ENCODE measurements at regions not wholly inside any gene's neighbourhood (a gene's known extent, or its start where the extent isn't known, plus 50 kb on each side); places are given as distances from the start of the nearest gene placed in this dataset.

GRCh38 chr5:4309026-4309425 lies 713.4 kb downstream of the IRX1 start:
- H3K27me3 ChIP-seq (ENCODE audit: insufficient read depth, poor library complexity, severe bottlenecking): no peaks in the 10 kb centered on the region
- DNase-seq (ENCODE audit: low read depth in 1 of 2, low spot score in 1 of 2): no peak
- no peak overlapping the region for H3K4me3 ChIP-seq (replicated peaks; ENCODE audit: insufficient read depth, low read length)
- H3K27ac ChIP-seq (replicated peaks): no peak overlapping the region
- TF ChIP-seq REST (IDR thresholded peaks at IDR 0.05; ENCODE audit: insufficient replicate concordance, low read depth) (no peak), SPI1 (IDR thresholded peaks at IDR 0.05; ENCODE audit: borderline replicate concordance, low read depth) (no peak), GABPA (IDR thresholded peaks at IDR 0.05; ENCODE audit: low read depth) (no peak), POLR2AphosphoS5 (IDR thresholded peaks at IDR 0.05; ENCODE audit: low read depth) (no peak)
- TF ChIP-seq, protein P1, sequence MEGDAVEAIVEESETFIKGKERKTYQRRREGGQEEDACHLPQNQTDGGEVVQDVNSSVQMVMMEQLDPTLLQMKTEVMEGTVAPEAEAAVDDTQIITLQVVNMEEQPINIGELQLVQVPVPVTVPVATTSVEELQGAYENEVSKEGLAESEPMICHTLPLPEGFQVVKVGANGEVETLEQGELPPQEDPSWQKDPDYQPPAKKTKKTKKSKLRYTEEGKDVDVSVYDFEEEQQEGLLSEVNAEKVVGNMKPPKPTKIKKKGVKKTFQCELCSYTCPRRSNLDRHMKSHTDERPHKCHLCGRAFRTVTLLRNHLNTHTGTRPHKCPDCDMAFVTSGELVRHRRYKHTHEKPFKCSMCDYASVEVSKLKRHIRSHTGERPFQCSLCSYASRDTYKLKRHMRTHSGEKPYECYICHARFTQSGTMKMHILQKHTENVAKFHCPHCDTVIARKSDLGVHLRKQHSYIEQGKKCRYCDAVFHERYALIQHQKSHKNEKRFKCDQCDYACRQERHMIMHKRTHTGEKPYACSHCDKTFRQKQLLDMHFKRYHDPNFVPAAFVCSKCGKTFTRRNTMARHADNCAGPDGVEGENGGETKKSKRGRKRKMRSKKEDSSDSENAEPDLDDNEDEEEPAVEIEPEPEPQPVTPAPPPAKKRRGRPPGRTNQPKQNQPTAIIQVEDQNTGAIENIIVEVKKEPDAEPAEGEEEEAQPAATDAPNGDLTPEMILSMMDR (IDR thresholded peaks at IDR 0.05; ENCODE audit: insufficient read depth, low read length): no peak

- no peak overlapping the region for H3K27ac ChIP-seq (replicated peaks)
Observed at GRCh38 chr5:4313138-4313537, 717.5 kb downstream of the IRX1 start.

GRCh38 chr5:4319478-4320128 lies 724.0 kb downstream of the IRX1 start:
- no peak for TF ChIP-seq POLR2AphosphoS5 (IDR thresholded peaks at IDR 0.05; ENCODE audit: low read depth)
- TF ChIP-seq REST (IDR thresholded peaks at IDR 0.05; ENCODE audit: insufficient replicate concordance, low read depth): no peak
- TF ChIP-seq, protein P1 (IDR thresholded peaks at IDR 0.05; ENCODE audit: insufficient read depth, low read length): no peak
- no peak for TF ChIP-seq SPI1 (IDR thresholded peaks at IDR 0.05; ENCODE audit: borderline replicate concordance, low read depth)
- TF ChIP-seq GABPA (IDR thresholded peaks at IDR 0.05; ENCODE audit: low read depth): no peak
- H3K27me3 ChIP-seq (ENCODE audit: insufficient read depth, poor library complexity, severe bottlenecking): no peaks in the 10 kb centered on the region

More at GRCh38 chr5:4313138-4313537, 717.5 kb downstream of the IRX1 start:
- TF ChIP-seq, protein P1 (IDR thresholded peaks at IDR 0.05; ENCODE audit: insufficient read depth, low read length): no peak
- TF ChIP-seq REST (IDR thresholded peaks at IDR 0.05; ENCODE audit: insufficient replicate concordance, low read depth) (no peak), POLR2AphosphoS5 (IDR thresholded peaks at IDR 0.05; ENCODE audit: low read depth) (no peak), GABPA (IDR thresholded peaks at IDR 0.05; ENCODE audit: low read depth) (no peak), SPI1 (IDR thresholded peaks at IDR 0.05; ENCODE audit: borderline replicate concordance, low read depth) (no peak)
- Histone ChIP-seq H3K27me3 (ENCODE audit: insufficient read depth, poor library complexity, severe bottlenecking) (no peaks in the 10 kb centered on the region), H3K4me3 (replicated peaks; ENCODE audit: insufficient read depth, low read length) (no peak overlapping the region)
- DNase-seq (ENCODE audit: low read depth in 1 of 2, low spot score in 1 of 2): no peak

More at GRCh38 chr5:4319478-4320128, 724.0 kb downstream of the IRX1 start:
- no peak overlapping the region for H3K4me3 ChIP-seq (replicated peaks; ENCODE audit: insufficient read depth, low read length)
- H3K27ac ChIP-seq (replicated peaks): no peak overlapping the region
- no peak for DNase-seq (ENCODE audit: low read depth in 1 of 2, low spot score in 1 of 2)
